Transverse colon (tissue), 4 donors: ENCODE measurements at regions not wholly inside any gene's neighbourhood (a gene's known extent, or its start where the extent isn't known, plus 50 kb on each side); places are given as distances from the start of the nearest gene placed in this dataset.

ENCODE experiments used
- DNase-seq: peaks from one replicate; pipeline ENCODE4 v3.0.0-alpha.2; 2019
- H3K27ac ChIP-seq, 4 donors: fragments of 200-600 bp; sonication (generic); 2 replicates each; pipeline ENCODE4 v1.5.1; 2016 to 2018; ENCODE audit warnings: inconsistent platforms in 4 of 4
- H3K27me3 ChIP-seq: fragments of 200-600 bp; sonication (generic); 2 replicates; pipeline ENCODE4 v1.5.1; 2017; ENCODE audit warnings: inconsistent platforms
- H3K36me3 ChIP-seq, 4 donors: fragments of 200-600 bp; sonication (generic); 2 replicates each; pipeline ENCODE4 v1.5.1; 2017 to 2019; ENCODE audit warnings: inconsistent platforms in 4 of 4
- H3K4me1 ChIP-seq, 4 donors: fragments of 200-600 bp; sonication (generic); 2 replicates each; pipeline ENCODE4 v1.5.1; 2017 to 2020; ENCODE audit warnings: inconsistent platforms in 4 of 4
- H3K4me3 ChIP-seq, 4 donors: fragments of 200-600 bp; sonication (generic); 1 replicate in 1 of 4; 2 replicates in 3 of 4; pipeline versions ENCODE4 v1.5.1 to v1.6.1; 2017 to 2019; ENCODE audit warnings: inconsistent platforms in 4 of 4
- H3K9me3 ChIP-seq, 2 donors: fragments of 200-600 bp; sonication (generic); 2 replicates each; pipeline ENCODE4 v1.5.1; 2017 to 2019; ENCODE audit warnings: inconsistent platforms in 2 of 2
- CTCF ChIP-seq, 5 experiments: fragments of 200-600 bp in 3 of 5; fragments of 450-650 bp in 2 of 5; sonication (generic) in 3 of 5; IDR thresholded peaks; 1 replicate in 2 of 5; 2 replicates in 3 of 5; pipeline ENCODE4 v1.5.1; 2016 to 2017; ENCODE audit warnings: antibody characterized with exemption in 5 of 5, inconsistent platforms in 3 of 5, mild to moderate bottlenecking in 2 of 5, moderate library complexity in 1 of 5
- EP300 ChIP-seq: sonication (generic); formaldehyde crosslinking; IDR thresholded peaks from one replicate; pipeline ENCODE4 v1.6.1; 2017; ENCODE audit warnings: antibody characterized with exemption, low read depth
- POLR2A ChIP-seq: fragments of 450-650 bp; IDR thresholded peaks from one replicate; pipeline ENCODE4 v1.6.1; 2016; ENCODE audit warnings: antibody characterized with exemption, mild to moderate bottlenecking, moderate library complexity
- POLR2AphosphoS5 ChIP-seq, 3 donors: sonication (generic); formaldehyde crosslinking; IDR thresholded peaks; one replicate each; pipeline ENCODE4 v1.6.1; 2016; ENCODE audit warnings: antibody characterized with exemption in 3 of 3
- WGBS, 2 donors: methylation state at CpG; one replicate each; pipeline ENCODE4 v1.1.5; 2018; ENCODE audit warnings: low coverage in 1 of 2; 5-methylcytosine and 5-hydroxymethylcytosine counted together
- in situ Hi-C, 4 donors: fragments of 200-750 bp; cut with MboI; loops; one replicate each; pipeline versions ENCODE4 v1.15.0 to v1.15.1; 2017; ENCODE audit warnings: low sequenced_read_pairs in 3 of 4, low pct_ligation_motif_present in 1 of 4, low pct_unique_long_range_greater_than_20kb in 1 of 4
- intact Hi-C: fragments of 100-400 bp; cut with DNase I; formaldehyde crosslinking; loops from one replicate; pipeline ENCODE4 v1.15.1; 2023; ENCODE audit warnings: low total_unique reads

GRCh38 chr1:157286646-157287420 is 148.6 kb upstream of the ETV3 start:
- no peak overlapping the region for H3K27ac ChIP-seq
- no peak overlapping the region for H3K4me3 ChIP-seq
- DNase-seq, result no peak
- H3K4me1 ChIP-seq, result no peaks in the 10 kb centered on the region
- WGBS, 2 donors, result 87 to 100% methylated on average over 3 to 10 of the region's 10 CpGs
- H3K9me3 ChIP-seq, result no peaks in the 10 kb centered on the region
- in situ Hi-C loops, result no loop called here
- no peaks in the 10 kb centered on the region for H3K36me3 ChIP-seq
- TF ChIP-seq POLR2A, result no peak
- no peak for TF ChIP-seq POLR2AphosphoS5 (IDR thresholded peaks at IDR 0.05)
- TF ChIP-seq CTCF (IDR thresholded peaks at IDR 0.05), result no peak
- TF ChIP-seq EP300, result no peak
- intact Hi-C loops, result no loop called here
- no peaks in the 10 kb centered on the region for H3K27me3 ChIP-seq

- Histone ChIP-seq H3K9me3 (no peaks in the 10 kb centered on the region), H3K27ac (no peak overlapping the region), H3K4me3 (no peak overlapping the region), H3K4me1 (no peaks in the 10 kb centered on the region), H3K36me3 (no peaks in the 10 kb centered on the region), H3K27me3 (no peaks in the 10 kb centered on the region)
- WGBS, 2 donors, result 90 to 100% methylated on average over 2 of the region's 2 CpGs
- intact Hi-C loops, result no loop called here
- in situ Hi-C loops, result no loop called here
- DNase-seq, result no peak
- TF ChIP-seq CTCF (IDR thresholded peaks at IDR 0.05) (no peak), POLR2AphosphoS5 (IDR thresholded peaks at IDR 0.05) (no peak)
Measured at GRCh38 chr1:157286096-157286495, 147.9 kb upstream of the ETV3 start.

GRCh38 chr1:157284451-157284850 is 146.3 kb upstream of the ETV3 start:
- in situ Hi-C loops (no loop called here), intact Hi-C loops (no loop called here)
- Histone ChIP-seq H3K27ac (no peak overlapping the region), H3K27me3 (peaks cover 7% of the 10 kb centered on the region), H3K4me1 (no peaks in the 10 kb centered on the region), H3K36me3 (no peaks in the 10 kb centered on the region), H3K4me3 (no peak overlapping the region), H3K9me3 (no peaks in the 10 kb centered on the region)
- no peak for TF ChIP-seq POLR2AphosphoS5 (IDR thresholded peaks at IDR 0.05)
- TF ChIP-seq POLR2A, result no peak
- no peak for TF ChIP-seq EP300
- no peak for TF ChIP-seq CTCF (IDR thresholded peaks at IDR 0.05)
- WGBS, 2 donors, result 71% methylated on average over 1 of the region's 1 CpG; no CpG with 5 or more reads in 1 of the 2 donors
- no peak for DNase-seq

- H3K27me3 ChIP-seq, result peaks cover 14% of the 10 kb centered on the region
- WGBS, 2 donors, result 61 to 100% methylated on average over 1 to 3 of the region's 3 CpGs
- TF ChIP-seq POLR2AphosphoS5 (IDR thresholded peaks at IDR 0.05) (no peak), POLR2A (no peak), EP300 (no peak), CTCF (IDR thresholded peaks at IDR 0.05) (no peak)
Measured at GRCh38 chr1:157279802-157280140, 141.6 kb upstream of the ETV3 start.

More at GRCh38 chr1:157279802-157280140, 141.6 kb upstream of the ETV3 start:
- H3K36me3 ChIP-seq, result no peaks in the 10 kb centered on the region
- no peaks in the 10 kb centered on the region for H3K9me3 ChIP-seq
- no peak overlapping the region for H3K27ac ChIP-seq
- H3K4me1 ChIP-seq, result no peaks in the 10 kb centered on the region
- in situ Hi-C loops, result no loop called here
- no peak for DNase-seq
- intact Hi-C loops, result no loop called here
- no peak overlapping the region for H3K4me3 ChIP-seq
